Lung (tissue), 11 donors: ENCODE measurements at regions not wholly inside any gene's neighbourhood (a gene's known extent, or its start where the extent isn't known, plus 50 kb on each side); places are given as distances from the start of the nearest gene placed in this dataset.

ENCODE experiments used
- ATAC-seq: fragments of 200-7000 bp; cut with Tn5 transposase; one replicate; pipeline ENCODE4 v1.9.1; 2020; ENCODE audit warnings: moderate number of reproducible peaks; ENCODE audit not compliant: insufficient read depth, low FRiP score
- DNase-seq, 3 donors: peaks; one replicate each; pipeline ENCODE4 v3.0.0-alpha.2; 2013 to 2017
- H3K27ac ChIP-seq, 2 donors: one replicate each; pipeline ENCODE4 v1.5.1; 2013; ENCODE audit warnings: mild to moderate bottlenecking in 2 of 2, moderate library complexity in 2 of 2, control low read depth in 1 of 2, inconsistent platforms in 1 of 2, low read depth in 1 of 2, low read length in 1 of 2
- H3K27me3 ChIP-seq, 3 donors: one replicate each; pipeline ENCODE4 v1.5.1; 2013; ENCODE audit warnings: low read length in 2 of 3; ENCODE audit not compliant: control insufficient read depth in 3 of 3, insufficient read depth in 3 of 3
- H3K36me3 ChIP-seq, 4 donors: one replicate each; pipeline ENCODE4 v1.5.1; 2013; ENCODE audit warnings: low read length in 4 of 4, mild to moderate bottlenecking in 1 of 4, moderate library complexity in 1 of 4; ENCODE audit not compliant: control insufficient read depth in 4 of 4, insufficient read depth in 4 of 4
- H3K4me1 ChIP-seq, 5 donors: one replicate each; pipeline ENCODE4 v1.5.1; 2013; ENCODE audit warnings: low read length in 5 of 5, mild to moderate bottlenecking in 2 of 5, moderate library complexity in 1 of 5; ENCODE audit not compliant: control insufficient read depth in 5 of 5, insufficient read depth in 5 of 5
- H3K4me3 ChIP-seq: one replicate; pipeline ENCODE4 v1.5.1; 2013; ENCODE audit warnings: mild to moderate bottlenecking, control low read depth, moderate library complexity
- H3K9ac ChIP-seq, 2 donors: one replicate each; pipeline ENCODE4 v1.5.1; 2013; ENCODE audit warnings: low read length in 2 of 2, control low read depth in 1 of 2; ENCODE audit not compliant: insufficient read depth in 1 of 2
- H3K9me3 ChIP-seq, 4 donors: one replicate each; pipeline ENCODE4 v1.5.1; 2013; ENCODE audit warnings: low read length in 3 of 4, mild to moderate bottlenecking in 1 of 4, moderate library complexity in 1 of 4; ENCODE audit not compliant: control insufficient read depth in 4 of 4, insufficient read depth in 3 of 4
- WGBS, 2 donors: extraction: QIAGEN DNeasy Blood & Tissue Kit; methylation state at CpG; one replicate each; pipeline ENCODE4 v1.1.7; 2013; 5-methylcytosine and 5-hydroxymethylcytosine counted together
- TF ChIP-seq, protein P1 (sequence below): IDR thresholded peaks from 2 replicates; pipeline ENCODE4 v1.5.1; 2012; ENCODE audit warnings: mild to moderate bottlenecking; ENCODE audit errors: control extremely low read depth, extremely low read depth
- donor health status: control.
- donor health status: control.
- donor health status: Bipolar disorder and iron deficiency.
- donor health status: healthy.
- donor health status: DM: yes; HTN: yes; CAD: no.

DNA sequence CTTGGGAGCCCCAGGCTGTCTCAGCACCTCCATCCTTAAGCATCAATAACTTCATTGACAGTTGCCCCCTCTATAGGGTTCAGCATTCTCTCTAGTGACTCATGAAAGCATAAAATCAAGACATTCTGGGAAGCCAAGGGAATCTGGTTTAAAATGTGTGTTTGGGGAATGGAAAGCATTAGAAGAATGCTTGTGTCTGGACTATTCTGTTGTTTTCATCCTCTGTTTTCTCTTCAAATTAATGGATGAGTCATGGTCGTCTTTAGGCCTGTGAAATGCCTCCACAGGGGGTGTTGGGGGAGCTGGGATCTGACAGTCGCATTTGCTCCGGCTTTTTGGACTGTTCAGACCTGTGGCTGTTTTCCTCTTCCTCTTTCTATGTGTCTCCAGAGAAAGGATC is 279.7 kb downstream of the CDC5L start:
- TF ChIP-seq, protein P1, sequence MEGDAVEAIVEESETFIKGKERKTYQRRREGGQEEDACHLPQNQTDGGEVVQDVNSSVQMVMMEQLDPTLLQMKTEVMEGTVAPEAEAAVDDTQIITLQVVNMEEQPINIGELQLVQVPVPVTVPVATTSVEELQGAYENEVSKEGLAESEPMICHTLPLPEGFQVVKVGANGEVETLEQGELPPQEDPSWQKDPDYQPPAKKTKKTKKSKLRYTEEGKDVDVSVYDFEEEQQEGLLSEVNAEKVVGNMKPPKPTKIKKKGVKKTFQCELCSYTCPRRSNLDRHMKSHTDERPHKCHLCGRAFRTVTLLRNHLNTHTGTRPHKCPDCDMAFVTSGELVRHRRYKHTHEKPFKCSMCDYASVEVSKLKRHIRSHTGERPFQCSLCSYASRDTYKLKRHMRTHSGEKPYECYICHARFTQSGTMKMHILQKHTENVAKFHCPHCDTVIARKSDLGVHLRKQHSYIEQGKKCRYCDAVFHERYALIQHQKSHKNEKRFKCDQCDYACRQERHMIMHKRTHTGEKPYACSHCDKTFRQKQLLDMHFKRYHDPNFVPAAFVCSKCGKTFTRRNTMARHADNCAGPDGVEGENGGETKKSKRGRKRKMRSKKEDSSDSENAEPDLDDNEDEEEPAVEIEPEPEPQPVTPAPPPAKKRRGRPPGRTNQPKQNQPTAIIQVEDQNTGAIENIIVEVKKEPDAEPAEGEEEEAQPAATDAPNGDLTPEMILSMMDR, result no peak
- H3K9me3 ChIP-seq, result no peaks in the 10 kb centered on the region
- H3K4me1 ChIP-seq, result peaks cover 0 to 38% (median 4%) of the 10 kb centered on the region in 5 donors
- ATAC-seq, result no peak
- peaks cover 0 to 2% (median 0%) of the 10 kb centered on the region in 3 donors for H3K27me3 ChIP-seq
- H3K4me3 ChIP-seq, result no peak overlapping the region
- no peaks in the 10 kb centered on the region for H3K36me3 ChIP-seq
- H3K9ac ChIP-seq, result no peak overlapping the region
- WGBS, 2 donors, result 56 to 76% methylated on average over 3 of the region's 3 CpGs
- H3K27ac ChIP-seq, result no peak overlapping the region
- DNase-seq, result no peak

DNA sequence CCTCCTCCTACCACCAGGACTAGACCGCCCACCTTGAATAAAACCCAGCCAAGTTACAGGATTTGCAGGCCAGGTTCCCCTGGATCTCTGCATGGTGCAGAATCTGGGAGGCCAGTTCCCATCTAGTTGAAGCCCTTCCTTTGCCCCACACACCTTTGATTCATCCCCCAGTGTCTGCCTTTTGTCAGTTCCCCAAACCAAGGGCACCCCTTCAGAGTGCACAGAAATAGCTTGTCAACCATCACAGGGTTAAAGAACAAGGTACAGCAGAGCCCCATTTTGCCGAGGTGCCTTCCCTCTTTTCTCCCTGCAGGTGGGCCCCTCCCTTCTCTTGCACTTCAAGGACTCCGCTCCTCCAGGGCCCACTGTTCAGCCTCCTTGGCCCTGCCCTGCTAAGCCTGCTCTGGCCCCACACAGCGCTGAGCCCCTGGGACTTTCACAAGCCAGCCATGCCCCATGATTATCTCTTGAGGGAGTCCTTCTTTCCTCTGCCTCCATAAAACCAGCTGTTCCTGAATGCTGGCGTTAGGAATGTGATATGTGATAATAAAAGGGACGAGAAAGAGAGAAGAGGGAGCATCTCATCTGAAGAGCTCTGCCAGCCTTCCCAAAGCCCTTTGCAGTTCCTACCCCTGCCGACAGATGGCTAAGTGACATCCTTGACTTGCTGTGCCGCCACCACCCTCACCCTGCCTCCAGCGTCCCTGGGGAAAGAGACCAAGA is 280.3 kb downstream of the CDC5L start:
- no peaks in the 10 kb centered on the region for H3K36me3 ChIP-seq
- DNase-seq (peak in 1 of 3 donors; percentile 35), ATAC-seq (no peak)
- H3K27me3 ChIP-seq, result peaks cover 0 to 2% (median 0%) of the 10 kb centered on the region in 3 donors
- TF ChIP-seq, protein P1, result peak; percentile 14
- no peaks in the 10 kb centered on the region for H3K9me3 ChIP-seq
- WGBS, 2 donors, result 64 to 65% methylated on average over 9 of the region's 9 CpGs
- H3K27ac ChIP-seq, result no peak overlapping the region
- peaks cover 0 to 34% (median 3%) of the 10 kb centered on the region in 5 donors for H3K4me1 ChIP-seq
- no peak overlapping the region for H3K9ac ChIP-seq
- H3K4me3 ChIP-seq, result no peak overlapping the region

DNA sequence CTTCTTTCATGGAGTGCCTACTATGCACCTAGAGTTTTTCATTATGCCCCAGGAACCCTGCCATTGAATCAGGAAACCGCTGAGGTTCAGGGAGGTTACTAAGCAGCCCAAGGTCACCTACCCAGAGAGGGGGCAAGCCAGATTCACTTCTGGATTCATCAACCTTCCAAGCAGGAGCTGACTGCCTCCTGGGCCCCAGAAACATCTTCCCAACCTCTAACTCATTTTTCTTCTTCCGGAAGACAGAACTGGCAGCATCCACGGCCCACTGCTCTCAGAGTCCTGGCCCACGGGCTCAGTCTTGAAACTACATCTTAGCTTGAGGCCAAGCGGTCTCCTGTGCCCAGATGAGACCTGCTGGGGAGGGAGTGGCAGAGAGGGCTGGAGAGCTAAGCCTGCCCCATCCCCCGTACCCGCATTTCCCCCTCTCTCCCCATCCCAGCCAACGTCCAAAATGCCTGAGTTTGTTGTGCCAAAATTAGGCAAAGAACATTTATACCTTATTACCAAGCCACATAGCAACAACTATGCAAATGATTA is 281.0 kb downstream of the CDC5L start:
- DNase-seq (peak in 1 of 3 donors; percentile 28), ATAC-seq (no peak)
- Histone ChIP-seq H3K9me3 (no peaks in the 10 kb centered on the region), H3K4me1 (peaks cover 0 to 29% (median 0%) of the 10 kb centered on the region in 5 donors), H3K36me3 (no peaks in the 10 kb centered on the region), H3K27me3 (peaks cover 0 to 2% (median 0%) of the 10 kb centered on the region in 3 donors), H3K4me3 (no peak overlapping the region), H3K27ac (no peak overlapping the region), H3K9ac (no peak overlapping the region)
- WGBS, 2 donors, result 74 to 81% methylated on average over 8 of the region's 8 CpGs
- TF ChIP-seq, protein P1, result no peak
